OCI-LY3 (cell line): ENCODE measurements at regions not wholly inside any gene's neighbourhood (a gene's known extent, or its start where the extent isn't known, plus 50 kb on each side); places are given as distances from the start of the nearest gene placed in this dataset.

ENCODE experiments used
- CTCF ChIP-seq: fragments of 200-600, 300-600 bp; sonication (generic); IDR thresholded peaks from 2 replicates; pipeline ENCODE4 v1.5.1; 2014; ENCODE audit warnings: antibody characterized with exemption, low read length, low read depth
- EZH2phosphoT487 ChIP-seq: fragments of 200-600 bp; shearing (Covaris generic); IDR thresholded peaks from 2 replicates; pipeline ENCODE4 v1.6.1; 2018; ENCODE audit warnings: antibody characterized with exemption, mixed run types, low read depth

- no peak for TF ChIP-seq CTCF
- TF ChIP-seq EZH2phosphoT487 = no peak
Observed at GRCh38 chr6:139480356-139481165, 106.1 kb upstream of the CITED2 start.
